ENCODE measurements at regions not wholly inside any gene's neighbourhood (a gene's known extent, or its start where the extent isn't known, plus 50 kb on each side); places are given as distances from the start of the nearest gene placed in this dataset.
"Not testable (repeated sequence)": the region's sequence is repeated elsewhere in the genome, so short reads cannot be mapped to it uniquely, and the experiment has no call there.

DNA sequence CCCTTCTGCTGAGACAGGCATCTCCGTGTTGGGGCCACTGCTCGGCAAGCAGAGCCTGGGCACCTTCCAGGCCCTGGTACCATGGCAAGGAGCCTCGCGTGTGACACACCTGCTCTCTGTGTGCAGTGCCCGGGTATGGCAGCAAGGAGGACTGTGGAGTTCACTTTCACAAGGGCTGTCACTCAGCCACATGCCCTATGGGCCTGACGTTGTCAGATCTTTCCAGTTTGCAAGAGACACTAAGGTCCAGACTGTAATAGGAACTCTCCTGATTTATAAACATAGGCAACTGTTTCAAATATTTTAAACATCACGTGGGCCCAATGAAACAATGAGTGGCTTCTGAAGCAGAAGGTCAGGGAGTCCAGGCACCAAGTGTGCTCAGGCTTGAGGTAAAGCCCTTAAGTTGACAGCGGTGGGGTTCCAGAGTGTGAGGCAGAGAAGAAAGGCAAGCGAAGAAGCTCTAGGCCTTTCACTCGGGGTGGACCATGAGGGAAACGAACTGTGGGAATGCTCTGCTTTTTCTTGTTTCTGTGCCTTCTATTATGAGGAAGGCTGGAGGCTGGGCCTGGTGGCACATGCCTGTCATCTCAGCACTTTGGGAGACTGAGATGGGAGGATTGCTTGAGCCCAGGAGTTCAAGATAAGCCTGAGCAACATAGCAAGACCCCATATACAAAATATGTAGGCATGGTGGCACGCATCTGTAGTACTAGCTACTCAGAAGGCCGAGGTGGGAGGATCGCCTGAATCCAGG lies 108.6 kb upstream of the TRIM2 start:
- in situ Hi-C loops (cut with HindIII; ENCODE audit: low sequenced_read_pairs): no loop called here
- no peak for TF ChIP-seq CTCF (IDR thresholded peaks at IDR 0.05; ENCODE audit: low read depth, low read length, missing control alignments)
- no peak for DNase-seq (ENCODE audit: low read depth)
- no peak overlapping the region for H3K4me3 ChIP-seq (ENCODE audit: low read depth, low read length)

GRCh38 chr4:153096344-153096743 lies 107.9 kb upstream of the TRIM2 start:
- DNase-seq (ENCODE audit: low read depth): no peak
- in situ Hi-C loops (cut with HindIII; ENCODE audit: low sequenced_read_pairs): no loop called here
- no peak overlapping the region for H3K4me3 ChIP-seq (ENCODE audit: low read depth, low read length)
- TF ChIP-seq CTCF (IDR thresholded peaks at IDR 0.05; ENCODE audit: low read depth, low read length, missing control alignments): no peak

- no peak for DNase-seq (ENCODE audit: low read depth)
- in situ Hi-C loops (cut with HindIII; ENCODE audit: low sequenced_read_pairs): no loop called here
- H3K4me3 ChIP-seq (ENCODE audit: low read depth, low read length): no peak overlapping the region
- TF ChIP-seq CTCF (IDR thresholded peaks at IDR 0.05; ENCODE audit: low read depth, low read length, missing control alignments): no peak
Observed at GRCh38 chr4:153098427-153098826, 105.8 kb upstream of the TRIM2 start.

- no peak for TF ChIP-seq CTCF (IDR thresholded peaks at IDR 0.05; ENCODE audit: low read depth, low read length, missing control alignments)
- in situ Hi-C loops (cut with HindIII; ENCODE audit: low sequenced_read_pairs): no loop called here
- H3K4me3 ChIP-seq (ENCODE audit: low read depth, low read length): no peak overlapping the region
- no peak for DNase-seq (ENCODE audit: low read depth)
Observed at GRCh38 chr4:153099391-153100140, 104.7 kb upstream of the TRIM2 start.

- DNase-seq (ENCODE audit: low read depth); in situ Hi-C loops (cut with HindIII; ENCODE audit: low sequenced_read_pairs); H3K4me3 ChIP-seq (ENCODE audit: low read depth, low read length): not testable (repeated sequence)
Observed at GRCh38 chr4:153106736-153107135, 97.5 kb upstream of the TRIM2 start.

DNA sequence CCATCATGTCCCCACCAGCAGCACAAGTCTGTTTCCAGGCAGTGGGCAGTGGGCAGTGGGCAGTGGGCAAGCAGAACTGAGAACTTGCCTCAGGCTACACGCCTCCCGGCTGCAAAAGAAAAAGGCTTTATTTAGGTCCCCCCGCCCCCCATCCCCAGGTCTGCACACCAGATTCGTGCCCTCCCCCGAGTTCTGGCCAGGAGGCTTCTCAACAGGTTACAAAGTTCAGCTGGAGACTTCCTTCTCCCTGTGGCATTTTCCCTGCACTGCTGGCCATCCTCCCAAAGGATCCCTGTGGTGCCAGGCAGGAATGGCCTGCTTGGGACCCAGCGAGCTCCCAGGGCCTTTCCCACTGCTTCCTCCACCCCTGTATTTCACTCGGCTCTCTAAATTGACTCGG lies 97.0 kb upstream of the TRIM2 start:
- no peak overlapping the region for H3K4me3 ChIP-seq (ENCODE audit: low read depth, low read length)
- no peak for TF ChIP-seq CTCF (IDR thresholded peaks at IDR 0.05; ENCODE audit: low read depth, low read length, missing control alignments)
- no peak for DNase-seq (ENCODE audit: low read depth)
- in situ Hi-C loops (cut with HindIII; ENCODE audit: low sequenced_read_pairs): no loop called here

DNA sequence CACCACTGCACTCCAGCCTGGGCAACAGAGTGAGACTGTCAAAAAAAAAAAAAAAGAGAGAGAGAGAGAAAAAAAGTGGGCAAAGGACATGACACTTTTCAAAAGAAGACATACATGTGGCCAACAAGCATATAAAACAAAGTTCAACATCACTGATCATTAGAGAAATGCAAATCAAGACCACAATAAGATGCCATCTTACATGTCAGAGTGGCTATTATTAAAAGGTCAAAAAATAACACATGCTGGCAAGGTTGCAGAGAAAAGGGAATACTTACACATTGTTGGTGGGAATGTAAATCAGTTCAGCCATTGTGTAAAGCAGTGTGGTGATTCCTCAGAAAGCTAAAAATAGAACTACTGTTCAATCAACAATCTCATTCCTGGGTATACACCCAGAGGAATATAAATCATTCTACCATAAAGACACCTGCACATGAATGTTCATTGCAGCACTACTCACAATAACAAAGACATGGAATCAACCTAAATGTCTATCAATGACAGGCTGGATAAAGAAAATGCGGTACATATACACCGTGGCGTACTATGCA lies 94.9 kb upstream of the TRIM2 start:
- no peak overlapping the region for H3K4me3 ChIP-seq (ENCODE audit: low read depth, low read length)
- no peak for TF ChIP-seq CTCF (IDR thresholded peaks at IDR 0.05; ENCODE audit: low read depth, low read length, missing control alignments)
- in situ Hi-C loops (cut with HindIII; ENCODE audit: low sequenced_read_pairs): no loop called here
- DNase-seq (ENCODE audit: low read depth): no peak
